B cell (primary cell): ENCODE measurements at regions not wholly inside any gene's neighbourhood (a gene's known extent, or its start where the extent isn't known, plus 50 kb on each side); places are given as distances from the start of the nearest gene placed in this dataset.

Experiments
- ATAC-seq: fragments of 200-7000 bp; cut with Tn5 transposase; one replicate; pipeline ENCODE4 v1.10.0; 2021; ENCODE audit warnings: low read depth, mild to moderate bottlenecking, moderate number of reproducible peaks, moderate library complexity
- CTCF ChIA-PET: fragments of 350-600 bp; sonication (Branson Sonifier 250); formaldehyde crosslinking; loops from one replicate; lab custom pipeline; 2021; ENCODE audit warnings: antibody characterized with exemption, inconsistent platforms; lab: Charles Lee
- POLR2A ChIA-PET: fragments of 350-600 bp; sonication (Branson Sonifier 250); formaldehyde crosslinking; loops from one replicate; lab custom pipeline; 2021; ENCODE audit warnings: antibody characterized with exemption; lab: Charles Lee
- DNase-seq: peaks from one replicate; pipeline ENCODE4 v3.0.0; 2013
- H2AFZ ChIP-seq: 2 replicates; pipeline ENCODE4 v1.6.1; 2012; ENCODE audit warnings: mild to moderate bottlenecking, low read depth, low read length; ENCODE audit not compliant: insufficient read depth, poor library complexity, severe bottlenecking
- H3K27ac ChIP-seq, 2 donors: 1 replicate in 1 of 2; 2 replicates in 1 of 2; pipeline ENCODE4 v1.5.1; 2012 to 2013; ENCODE audit warnings: low read length in 2 of 2, mild to moderate bottlenecking in 2 of 2, moderate library complexity in 1 of 2
- H3K27me3 ChIP-seq, 4 experiments: fragments of 200-600 bp in 1 of 4; sonication (generic) in 1 of 4; replicated peaks in 1 of 4; 1 replicate in 2 of 4; 2 replicates in 2 of 4; pipeline versions ENCODE4 v1.6.1 to v1.7.0; 2013 to 2016; ENCODE audit warnings: low read length in 3 of 4, mild to moderate bottlenecking in 2 of 4, mixed read lengths in 1 of 4, moderate library complexity in 1 of 4; ENCODE audit not compliant: insufficient read depth in 4 of 4, control insufficient read depth in 3 of 4; ENCODE audit errors: control extremely low read depth in 1 of 4
- H3K36me3 ChIP-seq, 2 experiments: replicated peaks in 1 of 2; 1 replicate in 1 of 2; 2 replicates in 1 of 2; pipeline versions ENCODE4 v1.6.1 to v1.7.1; 2013; ENCODE audit warnings: low read length in 1 of 2; ENCODE audit not compliant: insufficient read depth in 2 of 2, control insufficient read depth in 1 of 2; ENCODE audit errors: control extremely low read depth in 1 of 2, extremely low read depth in 1 of 2
- H3K4me1 ChIP-seq, 2 donors: fragments of 200-600 bp in 1 of 2; sonication (generic) in 1 of 2; 1 replicate in 1 of 2; 2 replicates in 1 of 2; pipeline versions ENCODE4 v1.5.1 to v1.6.1; 2013 to 2017; ENCODE audit warnings: low read length in 2 of 2; ENCODE audit not compliant: control insufficient read depth in 2 of 2, insufficient read depth in 2 of 2
- H3K4me2 ChIP-seq: replicated peaks from 2 replicates; pipeline ENCODE3; 2012; ENCODE audit warnings: mild to moderate bottlenecking, low read depth, low read length; ENCODE audit not compliant: poor library complexity, severe bottlenecking
- H3K4me3 ChIP-seq, 5 experiments: fragments of 200-600 bp in 1 of 5; sonication (generic) in 1 of 5; 1 replicate in 3 of 5; 2 replicates in 2 of 5; pipeline versions ENCODE4 v1.5.1 to v1.7.0; 2011 to 2016; ENCODE audit warnings: low read length in 4 of 5, mild to moderate bottlenecking in 4 of 5, low read depth in 2 of 5, control low read depth in 1 of 5, moderate library complexity in 1 of 5; ENCODE audit not compliant: insufficient read depth in 1 of 5; ENCODE audit errors: control extremely low read depth in 1 of 5, extremely low read depth in 1 of 5
- H3K79me2 ChIP-seq: fragments of 200-600 bp; sonication (generic); one replicate; pipeline ENCODE4 v1.6.0; 2016; ENCODE audit warnings: low read length; ENCODE audit not compliant: control insufficient read depth, insufficient read depth
- H3K9ac ChIP-seq: fragments of 200-600 bp; sonication (generic); 2 replicates; pipeline ENCODE4 v1.6.1; 2017; ENCODE audit warnings: mild to moderate bottlenecking, low read length, moderate library complexity
- H3K9me3 ChIP-seq, 3 donors: one replicate each; pipeline versions ENCODE4 v1.6.1 to v1.7.1; 2013; ENCODE audit warnings: low read length in 2 of 3; ENCODE audit not compliant: control insufficient read depth in 2 of 3, insufficient read depth in 1 of 3; ENCODE audit errors: control extremely low read depth in 1 of 3
- H4K20me1 ChIP-seq: 2 replicates; pipeline ENCODE4 v1.6.0; 2012; ENCODE audit warnings: mild to moderate bottlenecking, low read length; ENCODE audit not compliant: insufficient read depth, control insufficient read depth, poor library complexity, severe bottlenecking
- H3K27ac Mint-ChIP-seq: one replicate; pipeline ENCODE4 v1.8.0; 2021; ENCODE audit warnings: mixed read lengths
- H3K27me3 Mint-ChIP-seq: one replicate; pipeline ENCODE4 v1.8.0; 2021; ENCODE audit warnings: mixed read lengths
- H3K4me1 Mint-ChIP-seq: one replicate; pipeline ENCODE4 v1.8.0; 2021; ENCODE audit warnings: mixed read lengths
- H3K4me3 Mint-ChIP-seq: one replicate; pipeline ENCODE4 v1.8.0; 2021; ENCODE audit warnings: mixed read lengths
- H3K9me3 Mint-ChIP-seq: one replicate; pipeline ENCODE4 v1.8.0; 2022; ENCODE audit warnings: mixed read lengths; ENCODE audit not compliant: insufficient read depth
- EZH2 ChIP-seq: IDR thresholded peaks from 2 replicates; pipeline ENCODE4 v1.6.1; 2012; ENCODE audit warnings: borderline replicate concordance, low read depth, mild to moderate bottlenecking, moderate library complexity, low read length; ENCODE audit not compliant: insufficient read depth, poor library complexity, severe bottlenecking
- WGBS: methylation state at CpG from one replicate; pipeline ENCODE4 v1.1.5; 2013; ENCODE audit warnings: missing lambda C conversion rate; ENCODE audit not compliant: insufficient coverage; 5-methylcytosine and 5-hydroxymethylcytosine counted together
- intact Hi-C: fragments of 100-400 bp; cut with micrococcal nuclease; formaldehyde crosslinking; loops from one replicate; pipeline ENCODE4 v1.10.0; 2022
- TF ChIP-seq, protein P1 (sequence below): fragments of 200-600 bp; IDR thresholded peaks from one replicate; pipeline ENCODE4 v1.8.0; 2022; ENCODE audit warnings: antibody characterized with exemption, mild to moderate bottlenecking

DNA sequence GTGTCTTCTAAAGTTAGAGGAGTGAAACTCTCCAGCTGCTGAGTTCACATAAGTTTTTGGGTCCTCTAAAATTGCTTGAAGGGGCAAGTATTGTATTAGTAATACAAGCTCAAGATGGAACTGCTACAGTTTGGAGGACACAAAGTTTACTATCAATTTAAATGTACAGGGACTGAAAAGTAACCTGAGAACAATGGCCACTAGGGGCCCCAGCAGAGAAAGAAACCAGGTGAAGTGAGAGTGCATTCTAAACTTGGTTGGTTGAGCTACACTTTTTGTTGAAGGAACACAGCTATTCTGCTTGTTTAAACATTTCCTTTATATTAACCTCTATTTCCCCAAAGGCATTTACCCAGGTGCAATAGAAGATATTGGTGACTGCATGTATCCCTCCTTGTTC, 755.5 kb downstream of the GBE1 start:
- TF ChIP-seq, protein P1, sequence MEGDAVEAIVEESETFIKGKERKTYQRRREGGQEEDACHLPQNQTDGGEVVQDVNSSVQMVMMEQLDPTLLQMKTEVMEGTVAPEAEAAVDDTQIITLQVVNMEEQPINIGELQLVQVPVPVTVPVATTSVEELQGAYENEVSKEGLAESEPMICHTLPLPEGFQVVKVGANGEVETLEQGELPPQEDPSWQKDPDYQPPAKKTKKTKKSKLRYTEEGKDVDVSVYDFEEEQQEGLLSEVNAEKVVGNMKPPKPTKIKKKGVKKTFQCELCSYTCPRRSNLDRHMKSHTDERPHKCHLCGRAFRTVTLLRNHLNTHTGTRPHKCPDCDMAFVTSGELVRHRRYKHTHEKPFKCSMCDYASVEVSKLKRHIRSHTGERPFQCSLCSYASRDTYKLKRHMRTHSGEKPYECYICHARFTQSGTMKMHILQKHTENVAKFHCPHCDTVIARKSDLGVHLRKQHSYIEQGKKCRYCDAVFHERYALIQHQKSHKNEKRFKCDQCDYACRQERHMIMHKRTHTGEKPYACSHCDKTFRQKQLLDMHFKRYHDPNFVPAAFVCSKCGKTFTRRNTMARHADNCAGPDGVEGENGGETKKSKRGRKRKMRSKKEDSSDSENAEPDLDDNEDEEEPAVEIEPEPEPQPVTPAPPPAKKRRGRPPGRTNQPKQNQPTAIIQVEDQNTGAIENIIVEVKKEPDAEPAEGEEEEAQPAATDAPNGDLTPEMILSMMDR: no peak
- TF ChIP-seq EZH2: no peak
- Mint-ChIP-seq H3K4me1 (no peaks in the 10 kb centered on the region), H3K27me3 (no peaks in the 10 kb centered on the region), H3K4me3 (no peak overlapping the region), H3K27ac (no peak overlapping the region), H3K9me3 (peaks cover 1% of the 10 kb centered on the region)
- no peak overlapping the region for H2AFZ ChIP-seq
- no peaks in the 10 kb centered on the region for H3K36me3 ChIP-seq
- ChIA-PET POLR2A (no interaction called here), CTCF (no interaction called here)
- H3K4me1 ChIP-seq: no peaks in the 10 kb centered on the region
- no peak overlapping the region for H3K9ac ChIP-seq
- no peaks in the 10 kb centered on the region for H3K79me2 ChIP-seq
- H3K27me3 ChIP-seq: no peaks in the 10 kb centered on the region
- DNase-seq (no peak), ATAC-seq (no peak)
- no peaks in the 10 kb centered on the region for H4K20me1 ChIP-seq
- no peak overlapping the region for H3K4me2 ChIP-seq
- H3K9me3 ChIP-seq: peaks cover 1 to 3% (median 2%) of the 10 kb centered on the region in 3 donors
- no peak overlapping the region for H3K4me3 ChIP-seq
- H3K27ac ChIP-seq: no peak overlapping the region
- intact Hi-C loops: no loop called here

DNA sequence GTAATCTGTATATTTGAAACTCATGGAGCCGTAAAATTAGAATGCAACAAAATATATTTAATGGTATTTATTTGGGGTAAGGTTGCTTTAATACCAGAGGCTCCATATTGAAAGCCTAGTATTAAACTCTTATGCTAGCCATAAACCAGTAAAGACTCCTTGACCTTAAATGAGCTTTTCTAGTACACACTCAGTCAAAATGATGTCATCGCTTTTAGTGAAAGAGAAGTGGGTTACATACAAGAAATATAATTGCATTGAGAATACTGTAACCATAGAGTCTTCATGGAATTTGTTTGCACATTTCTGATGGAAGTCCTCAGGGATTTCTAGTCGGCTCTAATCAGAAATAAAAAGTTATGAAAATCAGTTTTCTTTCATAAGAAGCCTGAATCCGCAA, 757.6 kb downstream of the GBE1 start:
- H3K9me3 Mint-ChIP-seq: peaks cover 1% of the 10 kb centered on the region
- intact Hi-C loops: no loop called here
- no peaks in the 10 kb centered on the region for H3K27me3 Mint-ChIP-seq
- no peak overlapping the region for H2AFZ ChIP-seq
- H3K27me3 ChIP-seq: no peaks in the 10 kb centered on the region
- H4K20me1 ChIP-seq: no peaks in the 10 kb centered on the region
- H3K9me3 ChIP-seq: peaks cover 0 to 3% (median 1%) of the 10 kb centered on the region in 3 donors
- no peak overlapping the region for H3K4me2 ChIP-seq
- no CpG with 5 or more reads among the region's 4 CpGs for WGBS
- no peaks in the 10 kb centered on the region for H3K4me1 ChIP-seq
- H3K4me3 ChIP-seq: no peak overlapping the region
- H3K27ac Mint-ChIP-seq: no peak overlapping the region
- ATAC-seq (no peak), DNase-seq (no peak)
- H3K79me2 ChIP-seq: no peaks in the 10 kb centered on the region
- ChIA-PET CTCF (no interaction called here), POLR2A (no interaction called here)
- H3K4me1 Mint-ChIP-seq: no peaks in the 10 kb centered on the region
- H3K4me3 Mint-ChIP-seq: no peak overlapping the region
- no peak overlapping the region for H3K9ac ChIP-seq
- no peaks in the 10 kb centered on the region for H3K36me3 ChIP-seq
- TF ChIP-seq, protein P1: no peak
- TF ChIP-seq EZH2: no peak
- H3K27ac ChIP-seq: no peak overlapping the region
